Transverse colon (tissue), 4 donors: ENCODE measurements at regions not wholly inside any gene's neighbourhood (a gene's known extent, or its start where the extent isn't known, plus 50 kb on each side); places are given as distances from the start of the nearest gene placed in this dataset.

ENCODE experiments used
- DNase-seq: peaks from one replicate; pipeline ENCODE4 v3.0.0-alpha.2; 2019
- H3K27ac ChIP-seq, 4 donors: fragments of 200-600 bp; sonication (generic); 2 replicates each; pipeline ENCODE4 v1.5.1; 2016 to 2018; ENCODE audit warnings: inconsistent platforms in 4 of 4
- H3K27me3 ChIP-seq: fragments of 200-600 bp; sonication (generic); 2 replicates; pipeline ENCODE4 v1.5.1; 2017; ENCODE audit warnings: inconsistent platforms
- H3K36me3 ChIP-seq, 4 donors: fragments of 200-600 bp; sonication (generic); 2 replicates each; pipeline ENCODE4 v1.5.1; 2017 to 2019; ENCODE audit warnings: inconsistent platforms in 4 of 4
- H3K4me1 ChIP-seq, 4 donors: fragments of 200-600 bp; sonication (generic); 2 replicates each; pipeline ENCODE4 v1.5.1; 2017 to 2020; ENCODE audit warnings: inconsistent platforms in 4 of 4
- H3K4me3 ChIP-seq, 4 donors: fragments of 200-600 bp; sonication (generic); 1 replicate in 1 of 4; 2 replicates in 3 of 4; pipeline versions ENCODE4 v1.5.1 to v1.6.1; 2017 to 2019; ENCODE audit warnings: inconsistent platforms in 4 of 4
- H3K9me3 ChIP-seq, 2 donors: fragments of 200-600 bp; sonication (generic); 2 replicates each; pipeline ENCODE4 v1.5.1; 2017 to 2019; ENCODE audit warnings: inconsistent platforms in 2 of 2
- CTCF ChIP-seq, 5 experiments: fragments of 200-600 bp in 3 of 5; fragments of 450-650 bp in 2 of 5; sonication (generic) in 3 of 5; IDR thresholded peaks; 1 replicate in 2 of 5; 2 replicates in 3 of 5; pipeline ENCODE4 v1.5.1; 2016 to 2017; ENCODE audit warnings: antibody characterized with exemption in 5 of 5, inconsistent platforms in 3 of 5, mild to moderate bottlenecking in 2 of 5, moderate library complexity in 1 of 5
- EP300 ChIP-seq: sonication (generic); formaldehyde crosslinking; IDR thresholded peaks from one replicate; pipeline ENCODE4 v1.6.1; 2017; ENCODE audit warnings: antibody characterized with exemption, low read depth
- POLR2A ChIP-seq: fragments of 450-650 bp; IDR thresholded peaks from one replicate; pipeline ENCODE4 v1.6.1; 2016; ENCODE audit warnings: antibody characterized with exemption, mild to moderate bottlenecking, moderate library complexity
- POLR2AphosphoS5 ChIP-seq, 3 donors: sonication (generic); formaldehyde crosslinking; IDR thresholded peaks; one replicate each; pipeline ENCODE4 v1.6.1; 2016; ENCODE audit warnings: antibody characterized with exemption in 3 of 3
- WGBS, 2 donors: methylation state at CpG; one replicate each; pipeline ENCODE4 v1.1.5; 2018; ENCODE audit warnings: low coverage in 1 of 2; 5-methylcytosine and 5-hydroxymethylcytosine counted together
- in situ Hi-C, 4 donors: fragments of 200-750 bp; cut with MboI; loops; one replicate each; pipeline versions ENCODE4 v1.15.0 to v1.15.1; 2017; ENCODE audit warnings: low sequenced_read_pairs in 3 of 4, low pct_ligation_motif_present in 1 of 4, low pct_unique_long_range_greater_than_20kb in 1 of 4
- intact Hi-C: fragments of 100-400 bp; cut with DNase I; formaldehyde crosslinking; loops from one replicate; pipeline ENCODE4 v1.15.1; 2023; ENCODE audit warnings: low total_unique reads

GRCh38 chr15:47484059-47484458 lies 233.2 kb upstream of the SEMA6D start:
- Histone ChIP-seq H3K4me1 (no peaks in the 10 kb centered on the region), H3K27me3 (no peaks in the 10 kb centered on the region), H3K27ac (no peak overlapping the region), H3K36me3 (no peaks in the 10 kb centered on the region), H3K4me3 (no peak overlapping the region), H3K9me3 (no peaks in the 10 kb centered on the region)
- DNase-seq: no peak
- WGBS, 2 donors: 75 to 82% methylated on average over 3 of the region's 3 CpGs
- intact Hi-C loops (loop anchor here (5.0 kb wide), 1 partner anchor 512 kb away; no protein-coding TSS in a partner anchor), in situ Hi-C loops (loop anchor here in 1 of 4 donors (25.0 kb wide), 1 partner anchor 503 kb away; no protein-coding TSS in a partner anchor)
- no peak for TF ChIP-seq CTCF (IDR thresholded peaks at IDR 0.05)
- no peak for TF ChIP-seq EP300
- no peak for TF ChIP-seq POLR2A
- no peak for TF ChIP-seq POLR2AphosphoS5 (IDR thresholded peaks at IDR 0.05)

- in situ Hi-C loops (loop anchor here in 1 of 4 donors (25.0 kb wide), 1 partner anchor 502 kb away; no protein-coding TSS in a partner anchor), intact Hi-C loops (loop anchor here (5.0 kb wide), 1 partner anchor 513 kb away; no protein-coding TSS in a partner anchor)
- 72 to 81% methylated on average over 2 of the region's 2 CpGs for WGBS, 2 donors
- Histone ChIP-seq H3K27ac (no peak overlapping the region), H3K36me3 (no peaks in the 10 kb centered on the region), H3K4me1 (no peaks in the 10 kb centered on the region), H3K4me3 (no peak overlapping the region), H3K9me3 (no peaks in the 10 kb centered on the region), H3K27me3 (no peaks in the 10 kb centered on the region)
- no peak for DNase-seq
- TF ChIP-seq POLR2A: no peak
- no peak for TF ChIP-seq POLR2AphosphoS5 (IDR thresholded peaks at IDR 0.05)
- no peak for TF ChIP-seq CTCF (IDR thresholded peaks at IDR 0.05)
- no peak for TF ChIP-seq EP300
These were observed 232.3 kb upstream of the SEMA6D start for GRCh38 chr15:47484997-47485396.

GRCh38 chr15:47485419-47485818 lies 231.9 kb upstream of the SEMA6D start:
- TF ChIP-seq POLR2A (no peak), EP300 (no peak), CTCF (IDR thresholded peaks at IDR 0.05) (no peak)
- Histone ChIP-seq H3K4me3 (no peak overlapping the region), H3K36me3 (no peaks in the 10 kb centered on the region), H3K9me3 (no peaks in the 10 kb centered on the region), H3K4me1 (no peaks in the 10 kb centered on the region), H3K27me3 (no peaks in the 10 kb centered on the region), H3K27ac (no peak overlapping the region)
- 83 to 84% methylated on average over 1 to 2 of the region's 2 CpGs for WGBS, 2 donors
- intact Hi-C loops: no loop called here
- DNase-seq: no peak
- in situ Hi-C loops: loop anchor here in 1 of 4 donors (25.0 kb wide), 1 partner anchor 502 kb away; no protein-coding TSS in a partner anchor

GRCh38 chr15:47486040-47486439 lies 231.3 kb upstream of the SEMA6D start:
- in situ Hi-C loops: loop anchor here in 1 of 4 donors (25.0 kb wide), 1 partner anchor 501 kb away; no protein-coding TSS in a partner anchor

More at GRCh38 chr15:47486040-47486439, 231.3 kb upstream of the SEMA6D start:
- no peaks in the 10 kb centered on the region for H3K36me3 ChIP-seq
- H3K9me3 ChIP-seq: no peaks in the 10 kb centered on the region
- TF ChIP-seq CTCF (IDR thresholded peaks at IDR 0.05) (no peak), EP300 (no peak), POLR2A (no peak), POLR2AphosphoS5 (IDR thresholded peaks at IDR 0.05) (no peak)
- WGBS, 2 donors: 55 to 80% methylated on average over 3 of the region's 3 CpGs
- intact Hi-C loops: no loop called here
- H3K4me3 ChIP-seq: no peak overlapping the region
- H3K4me1 ChIP-seq: no peaks in the 10 kb centered on the region
- H3K27me3 ChIP-seq: no peaks in the 10 kb centered on the region
- no peak for DNase-seq
- no peak overlapping the region for H3K27ac ChIP-seq
